ENCODE measurements at regions not wholly inside any gene's neighbourhood (a gene's known extent, or its start where the extent isn't known, plus 50 kb on each side); places are given as distances from the start of the nearest gene placed in this dataset.

DNA sequence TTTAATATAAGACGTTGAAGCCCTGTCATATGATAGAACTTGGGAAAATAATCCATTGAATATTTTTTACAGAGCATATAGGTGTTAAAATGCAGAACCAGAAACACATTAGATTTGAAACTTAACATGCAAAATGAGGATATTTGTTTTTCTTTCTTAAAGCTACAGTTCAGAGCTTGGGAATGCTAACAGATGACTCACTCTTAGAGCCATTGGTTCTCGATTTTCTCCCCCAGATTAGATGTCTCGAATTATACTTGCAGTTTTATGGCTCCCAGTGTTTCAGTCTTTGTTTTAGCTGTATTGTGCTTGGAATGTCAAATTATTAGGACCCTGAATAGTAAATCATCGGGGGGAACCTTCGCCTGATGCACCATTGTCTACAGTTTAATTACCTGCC lies 575.7 kb upstream of the ZP4 start:
- TF ChIP-seq CTCF (IDR thresholded peaks at IDR 0.05; ENCODE audit: insufficient read depth, low read length, poor library complexity, severe bottlenecking) (no peak), EZH2phosphoT487 (conservative IDR thresholded peaks at IDR 0.05; ENCODE audit: low read length) (no peak)
